ENCODE measurements at regions not wholly inside any gene's neighbourhood (a gene's known extent, or its start where the extent isn't known, plus 50 kb on each side); places are given as distances from the start of the nearest gene placed in this dataset.

GRCh38 chr1:234941321-234942011 is 187.2 kb downstream of the TOMM20 start:
- TF ChIP-seq POLR2AphosphoS5 (IDR thresholded peaks at IDR 0.05) (no peak), CTCF (IDR thresholded peaks at IDR 0.05) (no peak), EP300 (IDR thresholded peaks at IDR 0.05) (no peak), POLR2A (IDR thresholded peaks at IDR 0.05) (no peak)
